HEK293 (cell line): ENCODE measurements at regions not wholly inside any gene's neighbourhood (a gene's known extent, or its start where the extent isn't known, plus 50 kb on each side); places are given as distances from the start of the nearest gene placed in this dataset.

Experiments
- CTCF ChIP-seq: fragments of 450-650 bp; formaldehyde crosslinking; IDR thresholded peaks from 2 replicates; pipeline ENCODE4 v1.5.1; 2016; ENCODE audit warnings: missing biosample characterization, missing genetic modification characterization
- SP2 ChIP-seq: fragments of 450-650 bp; formaldehyde crosslinking; IDR thresholded peaks from 2 replicates; pipeline ENCODE4 v1.5.1; 2016; ENCODE audit warnings: missing biosample characterization, missing genetic modification characterization
- TCF7L2 ChIP-seq: IDR thresholded peaks from 2 replicates; pipeline ENCODE4 v1.6.1; 2011; ENCODE audit warnings: low read depth, mild to moderate bottlenecking, inconsistent platforms, low read length, moderate library complexity, borderline replicate concordance
- TSHZ1 ChIP-seq: fragments of 450-650 bp; formaldehyde crosslinking; IDR thresholded peaks from 2 replicates; pipeline ENCODE4 v1.5.1; 2016; ENCODE audit warnings: missing biosample characterization, missing genetic modification characterization, borderline replicate concordance
- ZBTB21 ChIP-seq: fragments of 450-650 bp; formaldehyde crosslinking; IDR thresholded peaks from 2 replicates; pipeline ENCODE4 v1.5.1; 2017; ENCODE audit warnings: missing biosample characterization, missing genetic modification characterization
- ZBTB49 ChIP-seq: fragments of 450-650 bp; formaldehyde crosslinking; IDR thresholded peaks from 2 replicates; pipeline ENCODE4 v1.5.1; 2016; ENCODE audit warnings: missing biosample characterization, missing genetic modification characterization, low read depth
- ZNF776 ChIP-seq: fragments of 450-650 bp; formaldehyde crosslinking; IDR thresholded peaks from 2 replicates; pipeline ENCODE4 v1.5.0; 2017; ENCODE audit warnings: missing biosample characterization, missing genetic modification characterization, borderline replicate concordance

- TF ChIP-seq ZNF776 (tag by site-specific recombination) (no peak), CTCF (tag by site-specific recombination) (no peak), TCF7L2 (no peak), ZBTB21 (tag by site-specific recombination) (no peak), ZBTB49 (tag by site-specific recombination) (no peak), TSHZ1 (no peak), SP2 (no peak)
Measured at GRCh38 chr15:70262591-70263274, 165.0 kb upstream of the TLE3 start.
